ENCODE measurements at regions not wholly inside any gene's neighbourhood (a gene's known extent, or its start where the extent isn't known, plus 50 kb on each side); places are given as distances from the start of the nearest gene placed in this dataset.
"Not testable (repeated sequence)": the region's sequence is repeated elsewhere in the genome, so short reads cannot be mapped to it uniquely, and the experiment has no call there.

DNA sequence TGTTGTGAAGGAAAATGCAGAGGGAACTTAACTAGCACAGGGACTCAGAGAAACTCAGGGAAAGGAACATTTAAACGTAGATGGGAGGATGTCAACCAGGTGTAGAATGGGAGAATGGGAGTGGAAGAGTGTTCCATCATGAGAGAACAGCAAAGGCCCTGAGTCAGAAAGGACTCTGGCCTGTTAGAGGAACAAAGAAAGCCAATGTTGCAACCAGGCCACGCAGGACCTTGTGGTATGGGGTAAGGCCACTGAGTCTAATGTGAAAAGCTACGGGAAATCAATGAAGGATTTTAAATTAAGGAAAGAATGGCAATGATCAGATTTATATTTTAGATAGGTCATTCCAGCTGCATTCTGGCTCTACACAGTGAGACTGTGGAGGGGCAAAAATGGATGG, 163.9 kb upstream of the NBPF9 start:
- not testable (repeated sequence) for TF ChIP-seq ZNF70 (CRISPR knock-in tag; IDR thresholded peaks at IDR 0.05)
- TF ChIP-seq, protein P1, sequence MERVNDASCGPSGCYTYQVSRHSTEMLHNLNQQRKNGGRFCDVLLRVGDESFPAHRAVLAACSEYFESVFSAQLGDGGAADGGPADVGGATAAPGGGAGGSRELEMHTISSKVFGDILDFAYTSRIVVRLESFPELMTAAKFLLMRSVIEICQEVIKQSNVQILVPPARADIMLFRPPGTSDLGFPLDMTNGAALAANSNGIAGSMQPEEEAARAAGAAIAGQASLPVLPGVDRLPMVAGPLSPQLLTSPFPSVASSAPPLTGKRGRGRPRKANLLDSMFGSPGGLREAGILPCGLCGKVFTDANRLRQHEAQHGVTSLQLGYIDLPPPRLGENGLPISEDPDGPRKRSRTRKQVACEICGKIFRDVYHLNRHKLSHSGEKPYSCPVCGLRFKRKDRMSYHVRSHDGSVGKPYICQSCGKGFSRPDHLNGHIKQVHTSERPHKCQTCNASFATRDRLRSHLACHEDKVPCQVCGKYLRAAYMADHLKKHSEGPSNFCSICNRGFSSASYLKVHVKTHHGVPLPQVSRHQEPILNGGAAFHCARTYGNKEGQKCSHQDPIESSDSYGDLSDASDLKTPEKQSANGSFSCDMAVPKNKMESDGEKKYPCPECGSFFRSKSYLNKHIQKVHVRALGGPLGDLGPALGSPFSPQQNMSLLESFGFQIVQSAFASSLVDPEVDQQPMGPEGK (CRISPR knock-in tag; IDR thresholded peaks at IDR 0.05; ENCODE audit: borderline replicate concordance) = not testable (repeated sequence)

Measured in SK-N-SH treated with all-trans-retinoic acid at 6 μM for 48 hours (cell line).